ENCODE measurements at regions not wholly inside any gene's neighbourhood (a gene's known extent, or its start where the extent isn't known, plus 50 kb on each side); places are given as distances from the start of the nearest gene placed in this dataset.

DNA sequence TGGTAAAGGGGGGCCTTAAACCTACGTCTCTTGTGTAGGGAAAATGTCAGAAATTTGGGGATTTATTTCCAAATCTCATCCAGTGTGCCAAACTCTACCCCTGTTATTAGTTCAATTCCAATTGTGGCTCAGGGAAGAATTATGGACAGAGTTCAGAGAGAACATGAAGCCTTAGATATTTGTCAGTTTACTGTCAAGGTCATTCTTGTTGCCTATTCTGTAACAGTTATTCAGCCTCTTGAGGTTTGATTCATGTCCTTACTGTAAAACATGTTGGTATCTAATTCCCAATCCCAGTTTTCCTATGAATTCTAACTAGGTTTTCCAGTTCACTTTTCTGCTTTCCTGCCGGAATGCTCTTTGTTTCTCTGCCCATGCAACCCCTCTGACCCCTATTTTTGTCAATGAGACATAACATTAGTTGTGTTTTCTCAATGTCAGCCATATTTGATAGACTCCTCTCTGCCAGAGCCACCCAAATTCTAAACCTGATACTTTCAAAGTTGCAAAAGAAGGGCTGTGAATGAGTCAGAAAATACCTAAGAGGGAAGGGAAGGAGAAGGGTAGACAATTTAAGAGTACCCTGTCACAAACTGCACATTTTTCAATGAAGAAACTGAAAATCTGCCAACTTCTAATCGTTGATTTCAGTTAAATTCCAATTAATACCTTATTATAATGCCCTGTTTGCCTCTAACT is 52.4 kb downstream of the ATOSA start:
- Histone ChIP-seq H3K9me3 (replicated peaks in 1 of 11) (no peaks in the 10 kb centered on the region), H3K4me2 (no peak overlapping the region), H3K27me3 (no peaks in the 10 kb centered on the region), H4K20me1 (peaks cover 0 to 11% (median 0%) of the 10 kb centered on the region in 11 experiments; a peak in 3 of 22 replicates), H3K4me3 (no peak overlapping the region), H3K9ac (no peak overlapping the region), H3K27ac (no peak overlapping the region), H3K36me3 (peaks cover 11 to 88% (median 46%) of the 10 kb centered on the region in 11 experiments; a peak in 16 of 22 replicates), H3K4me1 (no peaks in the 10 kb centered on the region)
- TF ChIP-seq Cebpa-rat (IDR thresholded peaks at IDR 0.05), result no peak

DNA sequence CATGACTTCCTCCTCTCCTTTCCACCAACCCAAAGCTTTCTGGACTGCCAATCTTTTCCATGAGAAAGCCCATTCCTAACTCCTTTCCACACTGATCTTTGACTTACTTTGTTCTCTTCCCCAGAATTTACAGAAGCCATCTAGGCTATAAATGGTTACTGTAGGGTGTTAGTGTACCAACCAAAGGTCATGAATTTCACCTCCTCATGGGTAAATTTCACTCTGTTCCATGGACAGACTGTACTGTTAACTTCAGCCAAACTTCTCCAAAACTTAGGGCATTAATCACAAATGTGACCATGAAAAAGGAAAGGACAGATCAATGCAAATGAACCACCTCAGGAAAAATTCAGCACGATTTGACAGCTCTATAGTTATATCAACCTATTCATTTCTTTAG is 54.9 kb downstream of the ATOSA start:
- peaks cover 13 to 90% (median 58%) of the 10 kb centered on the region in 11 experiments; a peak in 17 of 22 replicates for H3K36me3 ChIP-seq
- no peak for TF ChIP-seq Cebpa-rat (IDR thresholded peaks at IDR 0.05)

DNA sequence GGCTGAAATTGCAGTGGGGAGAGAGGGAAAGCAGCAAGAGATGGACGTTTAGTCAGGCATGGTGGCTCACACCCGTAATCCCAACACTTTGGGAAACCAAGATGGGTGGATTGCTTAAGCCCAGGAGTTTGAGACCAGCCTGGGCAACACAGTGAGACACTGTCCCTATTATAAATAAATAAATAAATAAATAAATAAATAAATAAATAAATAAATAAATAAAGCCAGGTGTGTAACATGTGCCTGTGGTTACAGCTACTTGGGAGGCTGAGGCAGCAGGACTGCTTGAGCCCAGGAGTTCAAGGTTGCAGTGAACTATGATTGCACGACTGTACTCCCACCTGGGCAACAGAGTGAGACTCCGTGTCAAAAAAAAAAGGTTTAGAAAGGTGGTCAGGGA is 54.0 kb upstream of the ARPP19 start:
- Histone ChIP-seq H3K9me3 (replicated peaks in 1 of 11) (no peaks in the 10 kb centered on the region), H3K4me2 (no peak overlapping the region), H3K36me3 (peaks cover 13 to 94% (median 61%) of the 10 kb centered on the region in 11 experiments; a peak in 17 of 22 replicates), H3K27me3 (no peaks in the 10 kb centered on the region), H3K27ac (no peak overlapping the region), H4K20me1 (peaks cover 0 to 11% (median 0%) of the 10 kb centered on the region in 11 experiments; a peak in 2 of 22 replicates), H3K4me1 (no peaks in the 10 kb centered on the region), H3K4me3 (no peak overlapping the region), H3K9ac (no peak overlapping the region)
- TF ChIP-seq Cebpa-rat (IDR thresholded peaks at IDR 0.05), result no peak

More for the DNA sequence above, 54.9 kb downstream of the ATOSA start:
- H3K9me3 ChIP-seq (replicated peaks in 1 of 11), result no peaks in the 10 kb centered on the region
- H3K4me2 ChIP-seq, result no peak overlapping the region
- H4K20me1 ChIP-seq, result peaks cover 0 to 11% (median 0%) of the 10 kb centered on the region in 11 experiments; a peak in 2 of 22 replicates
- H3K4me3 ChIP-seq, result no peak overlapping the region
- no peak overlapping the region for H3K9ac ChIP-seq
- H3K27ac ChIP-seq, result no peak overlapping the region
- H3K27me3 ChIP-seq, result no peaks in the 10 kb centered on the region
- no peaks in the 10 kb centered on the region for H3K4me1 ChIP-seq

DNA sequence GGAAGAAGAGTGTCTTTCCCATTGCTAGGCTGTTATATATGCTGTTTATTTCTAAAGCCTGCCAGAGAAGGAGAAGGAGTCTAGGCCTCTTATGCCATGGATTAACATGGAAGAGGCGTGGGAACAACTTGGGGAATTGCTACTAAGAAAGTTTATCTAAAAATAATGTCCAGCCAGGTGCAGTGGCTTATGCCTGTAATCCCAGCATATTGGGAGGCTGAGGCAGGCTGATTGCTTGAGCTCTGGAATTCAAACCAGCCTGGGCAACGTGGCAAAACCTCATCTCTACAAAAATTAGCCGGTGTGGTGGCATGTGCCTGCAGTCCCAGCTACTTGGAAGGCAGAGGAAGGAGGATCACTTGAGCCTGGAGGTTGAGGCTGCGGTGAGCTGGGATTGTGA is 51.7 kb upstream of the ARPP19 start:
- no peaks in the 10 kb centered on the region for H3K4me1 ChIP-seq
- no peak overlapping the region for H3K4me3 ChIP-seq
- no peak overlapping the region for H3K4me2 ChIP-seq
- H3K27me3 ChIP-seq, result no peaks in the 10 kb centered on the region
- H3K9me3 ChIP-seq (replicated peaks in 1 of 11), result no peaks in the 10 kb centered on the region
- H4K20me1 ChIP-seq, result peaks cover 0 to 12% (median 0%) of the 10 kb centered on the region in 11 experiments; a peak in 3 of 22 replicates
- no peak overlapping the region for H3K9ac ChIP-seq
- peaks cover 10 to 90% (median 54%) of the 10 kb centered on the region in 11 experiments; a peak in 18 of 22 replicates for H3K36me3 ChIP-seq
- no peak overlapping the region for H3K27ac ChIP-seq
- TF ChIP-seq Cebpa-rat (IDR thresholded peaks at IDR 0.05), result no peak
